NCI-H226 (cell line): ENCODE measurements at regions not wholly inside any gene's neighbourhood (a gene's known extent, or its start where the extent isn't known, plus 50 kb on each side); places are given as distances from the start of the nearest gene placed in this dataset.
A peak's percentile ranks its signal among the peaks of the same experiment; 100 is the strongest.

ENCODE experiments used
- DNase-seq: peaks from one replicate; pipeline ENCODE4 v3.0.0-alpha.2; 2015

DNA sequence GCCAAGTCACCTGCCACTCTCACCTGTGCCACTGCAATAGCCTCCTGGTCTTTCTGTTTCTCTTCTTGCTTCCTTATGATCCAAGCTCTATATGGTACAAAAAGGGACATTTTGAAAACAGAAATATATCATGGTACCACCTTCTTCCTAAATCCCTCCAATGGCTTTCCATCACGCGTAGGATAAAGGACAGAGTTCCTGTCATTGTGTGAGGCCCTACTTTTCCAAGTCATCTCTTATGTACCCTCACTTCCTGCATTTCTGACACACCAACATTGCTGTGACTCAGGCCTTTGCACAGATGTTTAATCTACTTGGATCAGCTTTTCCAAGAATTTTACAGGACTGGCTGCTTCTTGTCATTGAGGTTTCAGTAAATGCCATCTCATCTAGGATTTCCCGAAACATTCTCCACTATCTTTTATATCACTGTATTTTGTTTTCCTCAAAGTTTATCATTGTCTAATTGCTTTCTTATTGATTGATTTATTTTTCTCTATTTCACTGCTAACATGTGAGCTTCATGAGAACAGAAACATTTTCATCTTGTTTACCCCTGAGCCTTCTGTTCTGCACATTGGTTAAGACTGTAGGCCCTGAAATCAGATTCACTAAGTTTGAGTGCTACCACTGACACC is 426.1 kb upstream of the FANCL start:
- no peak for DNase-seq

GRCh38 chr2:58666323-58666970 is 425.3 kb upstream of the FANCL start:
- DNase-seq, result no peak

- no peak for DNase-seq
Measured at GRCh38 chr2:58665154-58665553, 424.0 kb upstream of the FANCL start.

- no peak for DNase-seq
Measured at GRCh38 chr2:58664523-58665151, 423.5 kb upstream of the FANCL start.

DNA sequence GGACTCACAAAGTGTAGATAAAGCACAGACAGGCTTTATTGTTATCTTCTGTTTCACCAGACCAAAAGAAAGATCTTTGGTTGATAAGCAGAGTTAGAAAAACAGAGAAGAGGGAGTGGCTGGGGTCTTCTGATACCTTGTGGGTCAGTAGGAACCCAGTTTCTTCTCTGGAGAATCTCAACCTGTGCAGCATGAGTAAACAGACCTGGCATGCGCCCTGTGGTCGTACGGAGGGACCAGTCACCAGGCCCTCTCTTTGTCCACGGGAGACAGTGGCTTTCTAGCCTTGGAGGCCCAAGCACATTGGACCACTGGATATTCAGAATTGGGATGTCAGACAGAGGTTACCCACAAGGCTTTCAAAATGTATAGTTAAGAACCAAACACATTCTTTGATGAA is 418.9 kb upstream of the FANCL start:
- no peak for DNase-seq

- no peak for DNase-seq
Measured at GRCh38 chr2:58655152-58655551, 414.0 kb upstream of the FANCL start.

DNA sequence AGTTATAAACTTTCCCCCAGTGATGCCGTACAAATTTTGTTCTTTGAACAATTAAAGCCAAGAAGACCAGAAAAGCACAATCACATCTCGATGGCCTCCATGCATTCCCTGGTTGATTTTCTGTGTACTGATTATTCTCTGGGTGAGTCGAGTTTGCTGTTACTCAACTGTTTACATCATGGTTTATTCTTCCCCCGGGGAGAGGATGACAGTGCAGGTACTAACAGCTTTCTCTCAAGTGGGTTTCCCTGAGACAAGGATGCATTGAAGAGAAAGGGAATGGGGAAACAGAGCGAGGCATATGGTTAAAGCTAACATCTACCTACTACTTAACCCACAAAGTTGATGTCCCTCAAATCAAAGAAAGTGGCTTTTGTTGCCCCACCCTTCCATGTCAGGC is 410.8 kb upstream of the FANCL start:
- DNase-seq, result no peak

- DNase-seq, result no peak
Measured at GRCh38 chr2:58650781-58651180, 409.7 kb upstream of the FANCL start.

GRCh38 chr2:58649756-58650155 is 408.6 kb upstream of the FANCL start:
- no peak for DNase-seq

GRCh38 chr2:58645017-58645416 is 403.9 kb upstream of the FANCL start:
- DNase-seq, result no peak

DNA sequence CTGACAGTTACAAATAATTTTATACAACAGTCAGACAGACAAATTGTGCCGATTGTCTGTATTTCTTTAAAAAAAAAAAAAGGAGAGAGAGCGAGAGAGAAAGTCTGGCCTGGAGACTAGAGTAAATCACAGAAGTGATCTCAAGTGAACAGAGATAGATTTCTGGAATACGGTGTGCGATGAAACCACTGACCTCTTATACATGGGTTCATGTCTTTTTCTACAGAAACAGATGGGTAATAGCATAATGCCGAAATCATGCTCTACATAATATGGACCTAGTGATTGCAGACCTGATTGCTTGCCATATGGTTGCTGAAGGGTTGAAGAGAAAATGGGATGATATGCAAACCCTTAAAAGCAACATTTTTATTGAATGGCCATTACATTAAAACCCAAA is 403.3 kb upstream of the FANCL start:
- DNase-seq, result no peak

DNA sequence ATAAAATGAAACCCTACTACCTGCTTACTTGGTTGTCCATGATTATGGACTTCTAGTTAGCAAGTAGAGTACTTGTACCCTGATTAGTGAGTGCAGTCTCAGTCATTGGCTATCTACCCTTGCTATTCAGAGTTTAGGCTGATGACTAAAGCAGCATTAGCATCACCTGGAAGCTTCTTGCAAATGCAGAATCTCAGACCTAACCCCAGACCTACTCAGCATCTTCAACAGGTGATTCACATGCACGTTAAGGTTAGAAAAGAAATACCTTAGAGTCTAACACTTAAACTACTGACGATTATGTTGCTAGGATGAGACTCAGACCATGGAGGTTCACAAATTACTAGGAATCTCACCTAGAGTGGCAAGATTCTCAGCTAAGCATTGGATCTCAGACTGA is 399.9 kb upstream of the FANCL start:
- DNase-seq, result no peak

GRCh38 chr2:58640042-58640441 is 398.9 kb upstream of the FANCL start:
- DNase-seq, result no peak

DNA sequence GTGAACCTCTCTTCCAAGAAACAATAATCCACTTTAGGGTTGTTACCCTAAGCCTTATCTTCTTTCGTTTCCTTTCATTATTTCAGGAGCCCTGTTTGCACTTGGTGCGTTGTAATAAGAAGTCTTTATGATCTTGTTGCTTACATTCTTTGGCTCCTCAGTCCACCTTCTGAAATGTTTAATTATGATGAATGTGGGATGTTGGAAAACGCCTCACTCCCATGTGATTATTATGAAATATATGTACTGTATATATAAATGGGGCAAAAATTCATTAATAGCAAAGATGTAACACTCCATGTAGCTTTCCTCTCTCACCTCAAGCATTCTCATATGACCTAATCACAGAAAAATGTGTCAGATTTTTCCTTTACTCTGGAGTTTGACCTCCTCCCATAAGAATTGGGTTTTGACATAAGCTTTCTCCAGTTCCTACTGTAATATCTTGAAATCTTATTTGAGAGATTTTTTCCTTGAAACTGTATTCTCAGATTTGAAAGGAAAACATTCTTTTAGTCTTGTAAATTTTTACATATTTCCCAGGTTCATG is 397.2 kb upstream of the FANCL start:
- peak; percentile 60 for DNase-seq

DNA sequence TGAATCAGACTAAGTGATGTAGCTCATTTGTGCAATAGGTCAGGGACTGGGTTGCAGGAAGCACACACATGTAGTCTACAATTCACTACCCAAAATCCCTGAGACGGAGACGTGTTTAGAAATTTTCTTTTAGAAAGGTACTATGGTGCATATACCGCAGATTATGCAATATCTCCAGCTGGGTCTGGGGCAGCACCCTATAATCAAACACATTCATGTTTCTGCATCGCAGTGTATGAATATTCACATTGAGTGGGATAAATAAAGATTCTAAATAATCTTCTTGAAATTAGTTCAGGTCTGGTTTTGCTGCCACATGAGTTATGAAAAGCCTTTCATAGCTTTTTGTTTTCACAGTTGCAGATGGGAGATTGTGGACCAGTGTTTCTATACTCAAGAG is 395.7 kb upstream of the FANCL start:
- DNase-seq, result no peak

- DNase-seq, result no peak
Measured at GRCh38 chr2:58635801-58636375, 394.8 kb upstream of the FANCL start.

DNA sequence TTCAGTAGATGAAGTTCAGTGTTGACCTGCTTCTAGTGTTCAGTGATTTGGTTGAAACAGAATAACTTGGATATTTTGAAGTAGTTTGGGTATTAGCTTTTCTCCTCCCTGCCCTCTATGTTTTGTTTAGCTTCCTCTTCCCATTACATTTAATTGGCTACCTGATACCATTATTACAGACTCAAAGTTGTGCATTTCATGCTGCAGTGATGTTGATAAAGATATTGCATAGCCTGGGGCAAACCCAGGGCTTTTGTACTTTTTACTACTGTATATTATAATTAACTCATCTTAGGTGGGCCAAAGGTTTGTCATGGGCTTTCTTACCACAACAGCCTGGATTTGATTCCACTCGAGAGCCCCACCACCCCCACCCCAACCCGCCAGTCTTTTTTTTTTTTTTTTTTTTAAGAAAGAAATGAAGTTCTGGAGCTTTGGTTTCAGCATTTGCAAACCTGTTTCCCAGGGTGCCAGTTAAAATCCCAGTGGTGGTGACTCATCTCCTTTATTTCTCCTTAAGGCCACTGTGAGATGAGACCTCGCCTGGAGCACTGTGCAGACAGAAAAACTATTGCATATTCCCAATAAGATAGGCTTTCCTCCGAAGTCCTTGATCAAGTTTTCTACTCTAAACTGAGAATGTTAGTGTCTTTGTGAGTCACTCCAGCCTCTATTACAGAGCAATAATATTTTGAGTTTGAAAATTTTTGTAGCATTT is 393.7 kb upstream of the FANCL start:
- peak; percentile 17 for DNase-seq

- DNase-seq, result peak; percentile 26
Measured at GRCh38 chr2:58633613-58634365, 392.7 kb upstream of the FANCL start.

GRCh38 chr2:58631986-58632385 is 390.9 kb upstream of the FANCL start:
- DNase-seq, result no peak

- no peak for DNase-seq
Measured at GRCh38 chr2:58629545-58630119, 388.5 kb upstream of the FANCL start.

GRCh38 chr2:58620896-58621295 is 379.8 kb upstream of the FANCL start:
- DNase-seq, result no peak

DNA sequence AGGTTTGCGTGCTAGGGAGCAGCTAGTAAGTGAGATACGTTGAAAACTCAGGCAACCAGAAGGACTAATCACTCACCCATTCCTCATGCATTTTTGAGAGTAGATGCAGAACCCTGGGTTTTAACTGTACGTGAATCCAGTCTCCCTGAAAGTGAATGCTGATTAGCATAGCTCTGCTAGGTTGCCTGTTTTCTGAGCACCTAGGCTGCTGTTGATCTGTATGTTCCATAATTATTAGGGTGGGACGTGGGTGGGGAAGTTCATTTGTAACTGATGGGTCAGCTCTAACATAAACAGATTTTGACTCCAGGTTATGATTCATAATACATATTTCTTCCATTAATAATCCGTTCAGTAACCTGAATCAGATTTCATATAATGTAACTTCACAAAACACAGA is 379.0 kb upstream of the FANCL start:
- DNase-seq, result no peak
